ENCODE measurements at regions not wholly inside any gene's neighbourhood (a gene's known extent, or its start where the extent isn't known, plus 50 kb on each side); places are given as distances from the start of the nearest gene placed in this dataset.

DNA sequence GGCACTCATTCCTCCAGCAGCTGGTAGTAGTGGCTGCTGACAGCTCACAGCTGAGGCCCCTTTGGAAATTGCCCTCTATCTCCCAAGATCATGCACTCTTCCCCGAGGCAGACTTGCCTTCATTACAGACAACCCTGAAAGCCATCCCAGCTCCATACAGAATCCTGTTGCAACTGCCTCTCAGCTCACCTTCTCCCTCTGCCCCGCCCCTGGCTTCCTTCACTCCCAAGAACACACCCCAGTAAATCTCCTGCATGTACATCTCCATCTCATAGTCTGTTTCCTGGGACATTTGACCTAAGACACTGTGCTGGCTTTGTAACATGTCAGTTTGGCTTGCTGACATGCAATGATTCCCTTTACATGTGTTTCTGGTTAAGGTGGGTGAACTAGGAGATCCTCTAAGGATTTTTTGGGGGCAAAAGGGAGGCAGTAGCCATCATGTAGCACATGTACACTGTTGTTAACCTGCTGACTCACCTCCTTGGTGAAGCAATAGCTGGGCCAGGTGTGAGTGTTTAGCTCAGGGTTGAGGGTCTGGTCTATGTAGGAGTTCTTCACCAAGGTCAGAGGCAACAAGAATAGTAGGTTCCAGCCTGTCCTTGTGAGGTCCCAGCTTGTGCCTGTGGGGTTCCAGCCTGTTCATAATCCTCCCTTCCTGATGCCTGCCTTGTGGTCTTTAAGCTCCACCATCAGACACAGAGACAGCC is 179.6 kb downstream of the CSNK2A3 start:
- Histone ChIP-seq H3K36me3 (ENCODE audit: control insufficient read depth, low read depth, low read length) (no peaks in the 10 kb centered on the region), H3K9ac (ENCODE audit: low read length) (no peak overlapping the region), H3K4me1 (ENCODE audit: control insufficient read depth, low read depth, low read length) (no peaks in the 10 kb centered on the region), H3K4me3 (ENCODE audit: low read length) (no peak overlapping the region), H3K9me3 (ENCODE audit: control insufficient read depth, low read depth, low read length) (no peaks in the 10 kb centered on the region), H3K27ac (ENCODE audit: low read length) (no peak overlapping the region), H3K27me3 (ENCODE audit: control insufficient read depth, insufficient read depth, low read length) (no peaks in the 10 kb centered on the region)

DNA sequence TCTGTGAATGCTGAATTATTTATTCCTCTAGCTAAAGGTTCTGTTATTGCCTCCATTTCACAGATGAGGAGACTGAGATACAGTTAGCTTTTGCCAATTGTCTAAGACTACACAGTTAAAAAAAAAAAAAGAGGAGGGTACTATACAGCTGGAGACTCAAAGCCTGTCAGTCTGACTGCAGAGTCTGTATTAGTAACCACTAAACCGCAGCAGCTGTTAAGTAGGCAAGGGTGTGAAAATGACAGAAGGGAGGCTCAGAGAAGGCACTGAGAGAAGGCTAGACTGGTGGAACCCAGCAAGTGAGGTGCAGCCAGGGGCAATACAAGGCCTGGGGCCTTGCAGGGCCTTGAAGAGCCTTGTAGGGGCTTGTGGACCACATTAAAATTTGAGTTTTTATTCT is 181.2 kb downstream of the CSNK2A3 start:
- Histone ChIP-seq H3K36me3 (ENCODE audit: control insufficient read depth, low read depth, low read length) (no peaks in the 10 kb centered on the region), H3K9me3 (ENCODE audit: control insufficient read depth, low read depth, low read length) (no peaks in the 10 kb centered on the region), H3K27ac (ENCODE audit: low read length) (no peak overlapping the region), H3K4me3 (ENCODE audit: low read length) (no peak overlapping the region), H3K9ac (ENCODE audit: low read length) (no peak overlapping the region), H3K4me1 (ENCODE audit: control insufficient read depth, low read depth, low read length) (no peaks in the 10 kb centered on the region), H3K27me3 (ENCODE audit: control insufficient read depth, insufficient read depth, low read length) (no peaks in the 10 kb centered on the region)

DNA sequence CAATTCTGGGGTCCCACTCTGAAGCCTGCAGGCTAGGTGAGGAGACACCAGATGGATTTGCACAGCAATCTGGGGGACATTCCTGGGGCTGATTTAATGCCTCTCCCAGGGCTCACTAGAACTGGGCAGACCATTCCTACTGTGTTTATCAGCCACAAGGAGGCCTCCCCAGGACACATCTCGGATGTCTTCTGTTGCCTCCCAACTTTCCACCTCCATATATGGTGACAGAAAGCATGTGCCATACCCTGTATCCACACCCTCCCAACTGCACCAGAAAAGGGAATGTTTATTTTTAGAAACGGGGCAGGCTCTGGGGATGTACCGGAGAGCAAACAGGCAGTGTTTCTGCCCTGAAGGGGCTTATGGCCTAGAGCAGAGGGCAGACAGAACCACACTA is 181.8 kb downstream of the CSNK2A3 start:
- H3K9me3 ChIP-seq (ENCODE audit: control insufficient read depth, low read depth, low read length), result no peaks in the 10 kb centered on the region
- no peaks in the 10 kb centered on the region for H3K36me3 ChIP-seq (ENCODE audit: control insufficient read depth, low read depth, low read length)
- H3K9ac ChIP-seq (ENCODE audit: low read length), result no peak overlapping the region
- H3K27ac ChIP-seq (ENCODE audit: low read length), result no peak overlapping the region
- no peak overlapping the region for H3K4me3 ChIP-seq (ENCODE audit: low read length)
- H3K4me1 ChIP-seq (ENCODE audit: control insufficient read depth, low read depth, low read length), result no peaks in the 10 kb centered on the region
- no peaks in the 10 kb centered on the region for H3K27me3 ChIP-seq (ENCODE audit: control insufficient read depth, insufficient read depth, low read length)

DNA sequence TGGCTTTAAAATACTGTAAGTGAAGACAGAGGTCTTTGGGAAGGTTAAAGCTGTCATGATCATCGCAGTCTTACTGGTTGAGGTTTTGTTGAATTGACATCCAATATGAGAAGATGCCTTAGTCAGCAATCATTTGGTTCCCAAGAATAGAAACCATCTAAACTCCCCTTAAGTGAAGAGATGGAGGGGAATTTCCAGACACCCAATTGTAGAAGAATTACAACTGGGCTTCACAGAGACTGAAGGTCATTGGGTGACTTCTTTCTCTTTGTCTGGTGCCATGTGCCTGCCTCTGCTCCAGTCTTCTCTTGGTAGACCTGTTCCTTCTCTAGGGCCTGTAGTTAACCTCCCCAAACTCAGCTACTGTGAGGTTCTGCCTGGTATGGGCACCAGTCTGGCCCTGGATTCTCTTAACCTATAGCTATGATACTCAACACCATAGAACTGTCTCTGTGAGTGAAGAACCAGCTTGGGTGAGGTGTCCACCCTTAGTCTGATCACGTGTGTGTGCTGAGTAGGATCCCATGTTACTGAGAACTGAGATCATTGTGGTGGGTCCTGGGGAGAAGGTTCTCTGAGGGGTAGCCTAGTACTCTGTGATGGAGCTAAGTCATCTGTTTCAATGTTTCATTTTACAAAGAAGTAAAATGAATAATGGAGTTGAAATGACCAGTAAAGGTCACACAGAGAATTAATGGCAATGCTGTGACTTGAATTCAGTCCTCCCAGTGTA is 182.5 kb downstream of the CSNK2A3 start:
- H3K27me3 ChIP-seq (ENCODE audit: control insufficient read depth, insufficient read depth, low read length), result no peaks in the 10 kb centered on the region
- H3K4me1 ChIP-seq (ENCODE audit: control insufficient read depth, low read depth, low read length), result no peaks in the 10 kb centered on the region
- H3K9ac ChIP-seq (ENCODE audit: low read length), result no peak overlapping the region
- H3K4me3 ChIP-seq (ENCODE audit: low read length), result no peak overlapping the region
- H3K27ac ChIP-seq (ENCODE audit: low read length), result no peak overlapping the region
- H3K36me3 ChIP-seq (ENCODE audit: control insufficient read depth, low read depth, low read length), result no peaks in the 10 kb centered on the region
- H3K9me3 ChIP-seq (ENCODE audit: control insufficient read depth, low read depth, low read length), result no peaks in the 10 kb centered on the region

DNA sequence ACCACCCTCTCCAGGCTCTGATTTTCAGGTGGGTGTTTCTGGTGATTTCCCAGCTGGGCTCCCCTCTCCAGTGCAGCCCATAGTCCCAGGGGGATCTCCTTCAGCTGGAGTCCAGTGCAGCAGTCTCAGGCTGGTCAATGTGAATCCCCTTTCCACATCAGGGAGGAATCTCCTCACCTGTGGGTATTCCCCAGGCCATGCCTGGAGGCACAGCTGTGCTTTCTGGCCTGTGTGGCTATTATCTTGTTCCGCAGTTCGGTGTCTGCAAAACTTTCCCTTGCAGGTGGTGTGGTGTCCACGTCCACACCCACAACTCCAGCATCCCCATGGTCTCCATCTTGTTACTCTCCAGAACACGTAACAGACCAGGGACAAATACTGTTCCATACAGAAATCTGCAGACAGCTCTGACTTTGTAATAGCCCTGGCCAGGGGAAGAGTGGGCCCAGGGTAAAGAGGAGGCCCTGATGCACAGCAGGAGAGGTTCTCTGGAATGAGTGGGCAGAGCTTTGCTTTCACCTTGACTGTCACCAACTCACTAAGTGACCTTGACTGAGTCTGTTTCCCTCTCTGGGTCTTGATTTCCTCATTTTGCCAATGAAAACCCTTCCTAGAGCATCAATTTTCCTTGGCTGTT is 183.2 kb downstream of the CSNK2A3 start:
- no peak overlapping the region for H3K4me3 ChIP-seq (ENCODE audit: low read length)
- no peaks in the 10 kb centered on the region for H3K4me1 ChIP-seq (ENCODE audit: control insufficient read depth, low read depth, low read length)
- H3K36me3 ChIP-seq (ENCODE audit: control insufficient read depth, low read depth, low read length), result no peaks in the 10 kb centered on the region
- no peak overlapping the region for H3K27ac ChIP-seq (ENCODE audit: low read length)
- H3K9ac ChIP-seq (ENCODE audit: low read length), result no peak overlapping the region
- H3K9me3 ChIP-seq (ENCODE audit: control insufficient read depth, low read depth, low read length), result no peaks in the 10 kb centered on the region
- no peaks in the 10 kb centered on the region for H3K27me3 ChIP-seq (ENCODE audit: control insufficient read depth, insufficient read depth, low read length)

DNA sequence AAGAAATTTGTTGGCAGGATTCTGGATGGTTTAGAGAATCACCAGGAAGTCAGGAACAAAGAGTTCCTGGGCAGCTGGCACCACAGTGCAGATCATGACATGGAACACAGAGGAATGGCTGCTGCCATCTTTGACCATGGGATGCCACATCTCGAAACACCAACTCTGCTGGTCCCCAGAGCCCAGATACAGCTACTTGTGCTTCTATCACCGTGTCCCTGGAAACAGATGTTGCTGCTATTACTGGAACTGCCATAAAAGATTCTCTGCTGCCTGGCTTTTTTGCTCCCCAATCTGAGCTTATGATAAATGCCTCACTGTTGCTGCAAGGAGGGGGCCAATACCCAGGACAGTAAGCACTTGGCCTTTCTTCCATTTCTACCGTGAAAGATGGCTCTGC is 185.2 kb downstream of the CSNK2A3 start:
- Histone ChIP-seq H3K4me3 (ENCODE audit: low read length) (no peak overlapping the region), H3K27me3 (ENCODE audit: control insufficient read depth, insufficient read depth, low read length) (peaks cover under 1% of the 10 kb centered on the region), H3K27ac (ENCODE audit: low read length) (no peak overlapping the region), H3K9ac (ENCODE audit: low read length) (no peak overlapping the region), H3K36me3 (ENCODE audit: control insufficient read depth, low read depth, low read length) (no peaks in the 10 kb centered on the region), H3K4me1 (ENCODE audit: control insufficient read depth, low read depth, low read length) (no peaks in the 10 kb centered on the region), H3K9me3 (ENCODE audit: control insufficient read depth, low read depth, low read length) (no peaks in the 10 kb centered on the region)

DNA sequence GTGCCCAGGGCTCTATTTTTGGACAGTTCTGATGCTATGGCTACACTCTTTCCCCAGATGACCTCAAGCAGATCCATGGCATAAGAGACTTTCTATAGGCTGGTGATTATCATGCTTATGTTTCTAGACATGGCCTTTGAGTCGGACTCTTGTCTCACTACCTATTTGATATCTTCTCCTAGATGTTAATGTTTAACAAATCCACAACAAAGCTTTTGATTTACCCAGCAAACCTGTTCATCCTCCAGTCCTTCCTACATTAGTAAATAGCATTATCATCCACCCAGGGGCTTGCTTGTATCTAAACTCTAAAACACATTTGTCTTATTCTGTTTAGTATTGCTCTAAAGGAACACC is 188.7 kb downstream of the CSNK2A3 start:
- H3K4me3 ChIP-seq (ENCODE audit: low read length), result no peak overlapping the region
- H3K4me1 ChIP-seq (ENCODE audit: control insufficient read depth, low read depth, low read length), result no peaks in the 10 kb centered on the region
- H3K27ac ChIP-seq (ENCODE audit: low read length), result no peak overlapping the region

DNA sequence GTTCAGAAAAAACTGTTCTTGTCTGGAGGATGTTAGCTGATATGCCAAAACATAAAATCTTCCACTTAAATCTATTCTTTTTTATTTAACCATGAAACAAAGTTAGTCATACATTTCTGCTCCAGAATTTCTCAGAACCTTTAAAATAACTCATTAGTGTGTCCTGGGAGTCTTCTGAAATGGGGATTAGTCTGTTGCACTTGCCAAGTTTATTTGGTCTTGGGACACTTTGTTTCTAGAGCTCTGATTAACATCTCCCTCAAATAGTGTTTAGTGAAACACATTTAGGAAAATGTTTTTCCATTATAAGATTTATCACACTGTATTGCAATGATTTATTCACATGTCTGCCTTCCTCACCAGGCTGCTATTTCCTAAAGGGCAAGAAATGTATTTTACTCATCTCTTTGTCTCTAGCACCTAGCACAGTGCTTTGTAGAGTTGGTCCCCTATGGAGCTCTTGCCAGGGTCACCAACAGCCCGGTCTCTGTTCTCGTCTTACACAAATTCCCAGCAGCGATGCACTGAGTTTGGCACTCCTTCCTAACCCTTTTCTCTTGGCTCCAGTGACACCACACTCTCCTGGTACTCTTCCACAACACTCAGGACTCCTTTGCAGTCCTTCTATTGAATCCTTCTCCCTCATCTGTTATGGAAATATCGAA is 189.2 kb downstream of the CSNK2A3 start:
- H3K4me3 ChIP-seq (ENCODE audit: low read length), result no peak overlapping the region
- no peak overlapping the region for H3K9ac ChIP-seq (ENCODE audit: low read length)
- no peaks in the 10 kb centered on the region for H3K9me3 ChIP-seq (ENCODE audit: control insufficient read depth, low read depth, low read length)
- no peaks in the 10 kb centered on the region for H3K36me3 ChIP-seq (ENCODE audit: control insufficient read depth, low read depth, low read length)
- H3K27me3 ChIP-seq (ENCODE audit: control insufficient read depth, insufficient read depth, low read length), result peaks cover 4% of the 10 kb centered on the region
- no peak overlapping the region for H3K27ac ChIP-seq (ENCODE audit: low read length)
- H3K4me1 ChIP-seq (ENCODE audit: control insufficient read depth, low read depth, low read length), result no peaks in the 10 kb centered on the region

More for the DNA sequence above, 188.7 kb downstream of the CSNK2A3 start:
- no peaks in the 10 kb centered on the region for H3K9me3 ChIP-seq (ENCODE audit: control insufficient read depth, low read depth, low read length)
- H3K36me3 ChIP-seq (ENCODE audit: control insufficient read depth, low read depth, low read length), result no peaks in the 10 kb centered on the region
- H3K27me3 ChIP-seq (ENCODE audit: control insufficient read depth, insufficient read depth, low read length), result peaks cover 4% of the 10 kb centered on the region
- no peak overlapping the region for H3K9ac ChIP-seq (ENCODE audit: low read length)

DNA sequence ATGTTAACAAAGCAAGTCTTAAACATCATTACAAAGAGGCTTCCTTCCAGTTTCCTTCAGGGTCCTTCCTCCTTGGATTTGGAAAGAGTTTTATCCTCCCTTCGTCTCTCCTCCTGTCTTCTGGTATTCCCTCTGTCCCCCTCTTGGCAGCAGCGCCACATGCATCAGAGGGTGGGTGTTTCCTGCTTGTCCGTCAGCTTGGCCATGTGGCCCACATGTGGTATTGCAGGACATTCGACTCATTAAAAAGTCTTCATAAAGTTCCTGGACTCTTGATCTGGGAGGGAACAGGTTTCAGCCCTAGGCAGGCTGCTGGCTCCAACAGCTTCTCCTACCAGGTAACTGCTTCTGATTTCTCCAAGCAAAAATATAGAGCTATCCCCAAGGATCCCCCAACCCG is 189.8 kb downstream of the CSNK2A3 start:
- no peak overlapping the region for H3K9ac ChIP-seq (ENCODE audit: low read length)
- peaks cover 4% of the 10 kb centered on the region for H3K27me3 ChIP-seq (ENCODE audit: control insufficient read depth, insufficient read depth, low read length)
- no peaks in the 10 kb centered on the region for H3K4me1 ChIP-seq (ENCODE audit: control insufficient read depth, low read depth, low read length)
- H3K4me3 ChIP-seq (ENCODE audit: low read length), result no peak overlapping the region
- H3K27ac ChIP-seq (ENCODE audit: low read length), result no peak overlapping the region
- no peaks in the 10 kb centered on the region for H3K9me3 ChIP-seq (ENCODE audit: control insufficient read depth, low read depth, low read length)
- H3K36me3 ChIP-seq (ENCODE audit: control insufficient read depth, low read depth, low read length), result no peaks in the 10 kb centered on the region

DNA sequence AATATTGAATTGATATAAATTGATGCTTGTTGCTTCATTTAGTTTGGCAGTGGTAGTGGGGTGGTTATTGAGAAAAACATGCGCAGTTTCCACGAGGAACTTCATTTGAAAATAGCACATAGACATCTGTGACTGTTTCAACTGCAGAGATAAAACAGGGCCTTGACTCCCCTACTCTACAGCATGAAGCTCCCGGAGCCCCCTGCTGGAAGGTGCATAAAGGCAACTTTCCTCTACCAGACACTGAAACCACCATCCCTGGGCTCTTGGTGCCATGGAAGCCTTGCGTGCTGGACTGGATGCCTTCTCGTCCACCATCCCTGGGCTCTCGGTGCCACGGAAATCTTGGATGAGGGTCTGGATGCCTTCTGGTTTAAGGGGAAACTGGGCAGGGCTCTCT is 195.9 kb downstream of the CSNK2A3 start:
- no peak overlapping the region for H3K9ac ChIP-seq (ENCODE audit: low read length)
- H3K27me3 ChIP-seq (ENCODE audit: control insufficient read depth, insufficient read depth, low read length), result no peaks in the 10 kb centered on the region
- H3K4me3 ChIP-seq (ENCODE audit: low read length), result no peak overlapping the region
- H3K4me1 ChIP-seq (ENCODE audit: control insufficient read depth, low read depth, low read length), result no peaks in the 10 kb centered on the region
- no peaks in the 10 kb centered on the region for H3K9me3 ChIP-seq (ENCODE audit: control insufficient read depth, low read depth, low read length)
- H3K27ac ChIP-seq (ENCODE audit: low read length), result no peak overlapping the region
- no peaks in the 10 kb centered on the region for H3K36me3 ChIP-seq (ENCODE audit: control insufficient read depth, low read depth, low read length)

DNA sequence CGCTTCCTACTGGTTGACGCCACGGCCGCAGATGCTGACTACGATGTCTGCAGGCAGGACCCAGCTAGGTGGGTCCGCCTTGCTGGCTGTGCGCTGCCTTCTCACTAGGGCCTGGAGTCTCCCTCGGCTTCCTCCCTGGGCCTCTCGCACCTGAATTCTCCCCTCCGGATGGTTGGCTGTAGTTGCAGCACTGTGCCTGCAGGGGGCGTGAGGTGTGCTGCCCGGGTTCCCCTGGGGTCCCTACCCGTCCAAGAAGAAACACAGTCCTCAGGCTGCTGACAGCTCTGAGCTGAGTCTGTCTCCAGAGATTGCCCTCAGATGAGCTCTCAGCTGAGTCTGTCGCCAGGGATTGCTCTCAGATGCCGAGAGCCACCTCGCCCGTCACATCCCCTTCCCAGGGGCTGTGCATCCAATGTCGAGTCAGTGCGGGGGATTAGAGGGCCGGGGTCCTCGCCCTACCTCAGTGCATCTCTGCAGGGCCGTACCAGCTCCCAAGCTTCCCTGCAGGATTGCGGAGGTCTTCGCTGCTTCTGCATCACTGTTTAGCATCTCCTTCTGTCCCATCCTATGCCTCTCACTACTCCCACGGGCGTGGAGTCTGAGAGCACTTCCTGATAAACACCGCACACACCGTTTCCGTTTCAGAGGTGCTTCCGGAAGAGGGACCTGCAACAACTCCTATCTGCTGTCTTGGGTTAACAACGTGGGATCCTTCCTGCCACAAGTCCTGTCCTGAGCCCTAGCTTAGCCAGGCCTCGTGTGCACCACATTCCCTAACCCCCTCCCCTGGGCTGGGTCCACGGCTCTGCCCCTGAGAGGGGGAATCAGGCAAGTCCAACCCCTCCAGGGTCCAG is 196.9 kb downstream of the CSNK2A3 start:
- H3K4me3 ChIP-seq (ENCODE audit: low read length), result no peak overlapping the region

More for the DNA sequence above, 196.9 kb downstream of the CSNK2A3 start:
- Histone ChIP-seq H3K4me1 (ENCODE audit: control insufficient read depth, low read depth, low read length) (no peaks in the 10 kb centered on the region), H3K36me3 (ENCODE audit: control insufficient read depth, low read depth, low read length) (no peaks in the 10 kb centered on the region), H3K27me3 (ENCODE audit: control insufficient read depth, insufficient read depth, low read length) (no peaks in the 10 kb centered on the region), H3K9me3 (ENCODE audit: control insufficient read depth, low read depth, low read length) (no peaks in the 10 kb centered on the region), H3K27ac (ENCODE audit: low read length) (no peak overlapping the region), H3K9ac (ENCODE audit: low read length) (no peak overlapping the region)
